ENCODE measurements at regions not wholly inside any gene's neighbourhood (a gene's known extent, or its start where the extent isn't known, plus 50 kb on each side); places are given as distances from the start of the nearest gene placed in this dataset.

DNA sequence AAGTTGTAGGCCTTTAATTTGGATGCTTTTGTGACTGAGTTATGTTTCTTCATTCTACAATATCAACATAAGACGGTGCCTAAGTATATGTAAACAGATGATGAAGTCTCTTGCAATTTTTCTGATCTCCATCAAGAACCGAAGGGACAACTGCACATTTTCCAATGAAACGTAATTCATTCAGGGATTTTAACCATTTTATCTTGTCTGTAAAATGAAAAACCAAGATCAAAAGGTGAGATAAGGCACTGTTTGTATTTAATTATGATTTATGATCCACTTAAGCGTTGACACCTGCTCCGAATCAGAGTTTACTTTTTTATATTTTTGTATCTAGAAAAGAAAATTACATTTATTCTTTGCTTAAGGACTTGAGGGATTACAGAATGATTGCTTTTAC is 556.8 kb upstream of the ARGLU1 start:
- H3K4me3 ChIP-seq (replicated peaks in 1 of 3; ENCODE audit: insufficient read depth in 1 of 3, low read depth in 1 of 3, low read length in 3 of 3): no peak overlapping the region
- no peaks in the 10 kb centered on the region for H3K79me2 ChIP-seq (ENCODE audit: control insufficient read depth, insufficient read depth, low read length)
- CTCF ChIA-PET: interaction anchor here (1.0 to 1.5 kb wide), 8 partner anchors 20 to 1714 kb away, joined by 3 to 11 read pairs (median 6); partner anchors contain the start of gene EFNB2
- H4K20me1 ChIP-seq (replicated peaks; ENCODE audit: control insufficient read depth, extremely low read depth, insufficient read depth, low read length): no peaks in the 10 kb centered on the region
- no peak overlapping the region for H3K9ac ChIP-seq (replicated peaks; ENCODE audit: extremely low read depth, insufficient read depth, low read length)
- H3K4me2 ChIP-seq (ENCODE audit: insufficient read depth, low read length): no peak overlapping the region
- DNase-seq (ENCODE audit: low read depth, low spot score): no peak
- TF ChIP-seq GATA2 (IDR thresholded peaks at IDR 0.05; ENCODE audit: insufficient read depth, insufficient read length, low read depth, low read length): no peak
- TF ChIP-seq, protein P1, sequence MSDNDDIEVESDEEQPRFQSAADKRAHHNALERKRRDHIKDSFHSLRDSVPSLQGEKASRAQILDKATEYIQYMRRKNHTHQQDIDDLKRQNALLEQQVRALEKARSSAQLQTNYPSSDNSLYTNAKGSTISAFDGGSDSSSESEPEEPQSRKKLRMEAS (IDR thresholded peaks at IDR 0.05; ENCODE audit: insufficient read depth, insufficient read length): no peak
- no peak for TF ChIP-seq POLR2AphosphoS5 (IDR thresholded peaks at IDR 0.05; ENCODE audit: insufficient read depth, low read depth, low read length)
- TF ChIP-seq POLR2A (IDR thresholded peaks at IDR 0.05; ENCODE audit: low read depth, low read length): no peak
- TF ChIP-seq FOS (IDR thresholded peaks at IDR 0.05; ENCODE audit: borderline replicate concordance, insufficient read depth, low read length): no peak
- TF ChIP-seq, protein P2, sequence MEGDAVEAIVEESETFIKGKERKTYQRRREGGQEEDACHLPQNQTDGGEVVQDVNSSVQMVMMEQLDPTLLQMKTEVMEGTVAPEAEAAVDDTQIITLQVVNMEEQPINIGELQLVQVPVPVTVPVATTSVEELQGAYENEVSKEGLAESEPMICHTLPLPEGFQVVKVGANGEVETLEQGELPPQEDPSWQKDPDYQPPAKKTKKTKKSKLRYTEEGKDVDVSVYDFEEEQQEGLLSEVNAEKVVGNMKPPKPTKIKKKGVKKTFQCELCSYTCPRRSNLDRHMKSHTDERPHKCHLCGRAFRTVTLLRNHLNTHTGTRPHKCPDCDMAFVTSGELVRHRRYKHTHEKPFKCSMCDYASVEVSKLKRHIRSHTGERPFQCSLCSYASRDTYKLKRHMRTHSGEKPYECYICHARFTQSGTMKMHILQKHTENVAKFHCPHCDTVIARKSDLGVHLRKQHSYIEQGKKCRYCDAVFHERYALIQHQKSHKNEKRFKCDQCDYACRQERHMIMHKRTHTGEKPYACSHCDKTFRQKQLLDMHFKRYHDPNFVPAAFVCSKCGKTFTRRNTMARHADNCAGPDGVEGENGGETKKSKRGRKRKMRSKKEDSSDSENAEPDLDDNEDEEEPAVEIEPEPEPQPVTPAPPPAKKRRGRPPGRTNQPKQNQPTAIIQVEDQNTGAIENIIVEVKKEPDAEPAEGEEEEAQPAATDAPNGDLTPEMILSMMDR (IDR thresholded peaks at IDR 0.05; ENCODE audit: extremely low read depth in 1 of 2, insufficient read depth in 1 of 2, low read depth in 1 of 2, low read length in 2 of 2): no peak
- TF ChIP-seq MYC (IDR thresholded peaks at IDR 0.05; ENCODE audit: low read depth, low read length): no peak
- TF ChIP-seq EZH2 (IDR thresholded peaks at IDR 0.05; ENCODE audit: borderline replicate concordance, low read depth, low read length, severe bottlenecking): no peak
- no peak for TF ChIP-seq JUN (IDR thresholded peaks at IDR 0.05; ENCODE audit: borderline replicate concordance, insufficient read depth, insufficient read length, low read depth)
- H2AFZ ChIP-seq (ENCODE audit: low read depth, low read length): no peak overlapping the region
- H3K27ac ChIP-seq (ENCODE audit: insufficient read depth, low read depth, low read length): no peak overlapping the region
- dilution Hi-C loops (cut with MboI; ENCODE audit: extremely low pct_ligation_motif_present, low sequenced_read_pairs): no loop called here
- POLR2A ChIA-PET: no interaction called here
- H3K27me3 ChIP-seq (ENCODE audit: control insufficient read depth in 2 of 2, insufficient read depth in 2 of 2, low read length in 2 of 2): no peaks in the 10 kb centered on the region
- intact Hi-C loops (cut with micrococcal nuclease): loop anchor here (1.0 to 2.0 kb wide), 6 partner anchors 78 to 1714 kb away; no protein-coding TSS in a partner anchor
- no peaks in the 10 kb centered on the region for H3K4me1 ChIP-seq (ENCODE audit: control insufficient read depth, extremely low read depth, insufficient read depth, low read length)
- no peak for FAIRE-seq
- H3K9me1 ChIP-seq (replicated peaks; ENCODE audit: control insufficient read depth, extremely low read depth, insufficient read depth, low read length): no peaks in the 10 kb centered on the region
- no TSS peak for BruUV-seq (replicated peaks)
- no peaks in the 10 kb centered on the region for H3K9me3 ChIP-seq (replicated peaks; ENCODE audit: control insufficient read depth, insufficient read depth, low read length)
- no peaks in the 10 kb centered on the region for H3K36me3 ChIP-seq (ENCODE audit: control insufficient read depth in 2 of 2, extremely low read depth in 1 of 2, insufficient read depth in 2 of 2, low read length in 2 of 2)
